Thyroid gland (tissue), 4 donors: ENCODE measurements at regions not wholly inside any gene's neighbourhood (a gene's known extent, or its start where the extent isn't known, plus 50 kb on each side); places are given as distances from the start of the nearest gene placed in this dataset.
A peak's percentile ranks its signal among the peaks of the same experiment; 100 is the strongest.

ENCODE experiments used
- DNase-seq, 2 donors: peaks; one replicate each; pipeline ENCODE4 v3.0.0-alpha.2; 2019
- H3K27ac ChIP-seq, 3 donors: fragments of 200-600 bp; sonication (generic); 1 replicate in 2 of 3; 2 replicates in 1 of 3; pipeline ENCODE4 v1.5.1; 2016 to 2019; ENCODE audit warnings: mild to moderate bottlenecking in 1 of 3, moderate library complexity in 1 of 3
- H3K27me3 ChIP-seq: fragments of 200-600 bp; sonication (generic); one replicate; pipeline ENCODE4 v1.5.1; 2019
- H3K36me3 ChIP-seq, 2 donors: fragments of 200-600 bp; sonication (generic); one replicate each; pipeline ENCODE4 v1.5.1; 2016 to 2019
- H3K4me1 ChIP-seq, 2 donors: fragments of 200-600 bp; sonication (generic); one replicate each; pipeline ENCODE4 v1.5.1; 2017 to 2019
- H3K4me3 ChIP-seq, 3 donors: fragments of 200-600 bp; sonication (generic); replicated peaks in 1 of 3; 1 replicate in 2 of 3; 2 replicates in 1 of 3; pipeline ENCODE4 v1.5.1; 2016; ENCODE audit warnings: mild to moderate bottlenecking in 1 of 3
- H3K9me3 ChIP-seq: fragments of 200-600 bp; sonication (generic); one replicate; pipeline ENCODE4 v1.5.1; 2017
- POLR2A ChIP-seq, 2 donors: fragments of 450-650 bp; IDR thresholded peaks; one replicate each; pipeline ENCODE4 v1.6.1; 2017; ENCODE audit warnings: antibody characterized with exemption in 2 of 2, mild to moderate bottlenecking in 2 of 2, moderate library complexity in 1 of 2
- WGBS, 2 donors: methylation state at CpG; one replicate each; pipeline ENCODE4 v1.1.5; 2017; 5-methylcytosine and 5-hydroxymethylcytosine counted together
- intact Hi-C: fragments of 100-400 bp; cut with DNase I; formaldehyde crosslinking; loops from one replicate; pipeline ENCODE4 v1.15.1; 2023
- TF ChIP-seq, protein P1 (sequence below), 6 experiments: fragments of 200-600 bp in 3 of 6; fragments of 450-650 bp in 3 of 6; sonication (generic) in 3 of 6; IDR thresholded peaks; one replicate each; pipeline ENCODE4 v1.5.1; 2016 to 2019; ENCODE audit warnings: antibody characterized with exemption in 6 of 6, mild to moderate bottlenecking in 2 of 6, inconsistent platforms in 1 of 6, moderate library complexity in 1 of 6

GRCh38 chr18:66193394-66193793 is 410.5 kb downstream of the CDH19 start:
- 20 to 61% methylated on average over 3 of the region's 3 CpGs for WGBS, 2 donors
- no peak for TF ChIP-seq POLR2A (IDR thresholded peaks at IDR 0.05)
- TF ChIP-seq, protein P1, sequence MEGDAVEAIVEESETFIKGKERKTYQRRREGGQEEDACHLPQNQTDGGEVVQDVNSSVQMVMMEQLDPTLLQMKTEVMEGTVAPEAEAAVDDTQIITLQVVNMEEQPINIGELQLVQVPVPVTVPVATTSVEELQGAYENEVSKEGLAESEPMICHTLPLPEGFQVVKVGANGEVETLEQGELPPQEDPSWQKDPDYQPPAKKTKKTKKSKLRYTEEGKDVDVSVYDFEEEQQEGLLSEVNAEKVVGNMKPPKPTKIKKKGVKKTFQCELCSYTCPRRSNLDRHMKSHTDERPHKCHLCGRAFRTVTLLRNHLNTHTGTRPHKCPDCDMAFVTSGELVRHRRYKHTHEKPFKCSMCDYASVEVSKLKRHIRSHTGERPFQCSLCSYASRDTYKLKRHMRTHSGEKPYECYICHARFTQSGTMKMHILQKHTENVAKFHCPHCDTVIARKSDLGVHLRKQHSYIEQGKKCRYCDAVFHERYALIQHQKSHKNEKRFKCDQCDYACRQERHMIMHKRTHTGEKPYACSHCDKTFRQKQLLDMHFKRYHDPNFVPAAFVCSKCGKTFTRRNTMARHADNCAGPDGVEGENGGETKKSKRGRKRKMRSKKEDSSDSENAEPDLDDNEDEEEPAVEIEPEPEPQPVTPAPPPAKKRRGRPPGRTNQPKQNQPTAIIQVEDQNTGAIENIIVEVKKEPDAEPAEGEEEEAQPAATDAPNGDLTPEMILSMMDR (IDR thresholded peaks at IDR 0.05), result no peak
- Histone ChIP-seq H3K36me3 (no peaks in the 10 kb centered on the region), H3K9me3 (no peaks in the 10 kb centered on the region), H3K27ac (no peak overlapping the region), H3K27me3 (no peaks in the 10 kb centered on the region), H3K4me1 (peaks cover 6 to 14% of the 10 kb centered on the region in 2 donors), H3K4me3 (no peak overlapping the region)
- peak; percentile 61 to 72 for DNase-seq
- intact Hi-C loops, result no loop called here

- Histone ChIP-seq H3K27me3 (no peaks in the 10 kb centered on the region), H3K27ac (no peak overlapping the region), H3K4me3 (no peak overlapping the region), H3K36me3 (no peaks in the 10 kb centered on the region), H3K9me3 (no peaks in the 10 kb centered on the region), H3K4me1 (no peaks in the 10 kb centered on the region)
- WGBS, 2 donors, result 83 to 88% methylated on average over 5 of the region's 5 CpGs
- DNase-seq, result no peak
- intact Hi-C loops, result no loop called here
- no peak for TF ChIP-seq POLR2A (IDR thresholded peaks at IDR 0.05)
- TF ChIP-seq, protein P1 (IDR thresholded peaks at IDR 0.05), result no peak
Observed at GRCh38 chr18:66168685-66169235, 417.9 kb downstream of the CDH7 start.

GRCh38 chr18:66167829-66168684 is 417.2 kb downstream of the CDH7 start:
- Histone ChIP-seq H3K4me3 (no peak overlapping the region), H3K4me1 (no peaks in the 10 kb centered on the region), H3K27me3 (no peaks in the 10 kb centered on the region), H3K36me3 (no peaks in the 10 kb centered on the region), H3K27ac (no peak overlapping the region), H3K9me3 (no peaks in the 10 kb centered on the region)
- WGBS, 2 donors, result 88% methylated on average over 7 of the region's 7 CpGs
- no peak for DNase-seq
- intact Hi-C loops, result no loop called here
- TF ChIP-seq, protein P1 (IDR thresholded peaks at IDR 0.05), result no peak
- TF ChIP-seq POLR2A (IDR thresholded peaks at IDR 0.05), result no peak

GRCh38 chr18:66160007-66160406 is 409.2 kb downstream of the CDH7 start:
- Histone ChIP-seq H3K4me3 (no peak overlapping the region), H3K4me1 (no peaks in the 10 kb centered on the region), H3K9me3 (no peaks in the 10 kb centered on the region), H3K36me3 (no peaks in the 10 kb centered on the region), H3K27me3 (no peaks in the 10 kb centered on the region), H3K27ac (no peak overlapping the region)
- intact Hi-C loops, result no loop called here
- TF ChIP-seq, protein P1 (IDR thresholded peaks at IDR 0.05), result no peak
- TF ChIP-seq POLR2A (IDR thresholded peaks at IDR 0.05), result no peak
- no peak for DNase-seq
- 86 to 93% methylated on average over 3 of the region's 3 CpGs for WGBS, 2 donors

GRCh38 chr18:66159451-66159850 is 408.6 kb downstream of the CDH7 start:
- no peaks in the 10 kb centered on the region for H3K9me3 ChIP-seq
- TF ChIP-seq, protein P1 (IDR thresholded peaks at IDR 0.05), result no peak
- no peak for TF ChIP-seq POLR2A (IDR thresholded peaks at IDR 0.05)
- H3K27ac ChIP-seq, result no peak overlapping the region
- no peaks in the 10 kb centered on the region for H3K27me3 ChIP-seq
- no peaks in the 10 kb centered on the region for H3K4me1 ChIP-seq
- WGBS, 2 donors, result 87 to 100% methylated on average over 1 of the region's 1 CpG
- no peaks in the 10 kb centered on the region for H3K36me3 ChIP-seq
- intact Hi-C loops, result no loop called here
- no peak overlapping the region for H3K4me3 ChIP-seq
- no peak for DNase-seq
